Stomach (tissue), 8 donors: ENCODE measurements at regions not wholly inside any gene's neighbourhood (a gene's known extent, or its start where the extent isn't known, plus 50 kb on each side); places are given as distances from the start of the nearest gene placed in this dataset.

Experiments
- DNase-seq, 2 donors: peaks; one replicate each; pipeline versions ENCODE4 v3.0.0 to v3.0.0-alpha.2; 2013 to 2019
- H3K27ac ChIP-seq, 5 donors: fragments of 200-600 bp in 4 of 5; sonication (generic) in 4 of 5; one replicate each; pipeline ENCODE4 v1.5.1; 2013 to 2019; ENCODE audit warnings: mild to moderate bottlenecking in 1 of 5, moderate library complexity in 1 of 5
- H3K27me3 ChIP-seq, 3 donors: fragments of 200-600 bp; sonication (generic); one replicate each; pipeline ENCODE4 v1.5.1; 2017 to 2019; ENCODE audit warnings: mixed run types in 1 of 3
- H3K36me3 ChIP-seq, 4 donors: fragments of 200-600 bp; sonication (generic); 1 replicate in 3 of 4; 2 replicates in 1 of 4; pipeline ENCODE4 v1.5.1; 2016 to 2019
- H3K4me1 ChIP-seq, 4 donors: fragments of 200-600 bp; sonication (generic); one replicate each; pipeline ENCODE4 v1.5.1; 2016 to 2019
- H3K4me3 ChIP-seq, 4 donors: fragments of 200-600 bp; sonication (generic) in 3 of 4; one replicate each; pipeline ENCODE4 v1.5.1; 2016 to 2019; ENCODE audit warnings: mild to moderate bottlenecking in 1 of 4
- H3K9me3 ChIP-seq, 4 donors: fragments of 200-600 bp; sonication (generic); one replicate each; pipeline ENCODE4 v1.5.1; 2016 to 2019
- CTCF ChIP-seq, 7 experiments: fragments of 450-650 bp in 4 of 7; fragments of 200-600 bp in 3 of 7; sonication (generic) in 3 of 7; IDR thresholded peaks; one replicate each; pipeline ENCODE4 v1.5.1; 2016 to 2019; ENCODE audit warnings: antibody characterized with exemption in 7 of 7, control low read depth in 2 of 7, mild to moderate bottlenecking in 1 of 7
- EP300 ChIP-seq: sonication (generic); formaldehyde crosslinking; IDR thresholded peaks from one replicate; pipeline ENCODE4 v1.6.1; 2017; ENCODE audit warnings: antibody characterized with exemption
- POLR2A ChIP-seq, 4 donors: fragments of 450-650 bp; IDR thresholded peaks; one replicate each; pipeline ENCODE4 v1.6.1; 2016; ENCODE audit warnings: antibody characterized with exemption in 4 of 4, control low read depth in 2 of 4, mild to moderate bottlenecking in 1 of 4, moderate library complexity in 1 of 4
- POLR2AphosphoS5 ChIP-seq, 3 donors: sonication (generic); formaldehyde crosslinking; IDR thresholded peaks; one replicate each; pipeline ENCODE4 v1.6.1; 2016; ENCODE audit warnings: antibody characterized with exemption in 3 of 3
- WGBS, 5 donors: extraction: QIAGEN DNeasy Blood & Tissue Kit in 3 of 5; methylation state at CpG; one replicate each; pipeline versions ENCODE4 v1.1.5 to v1.1.7; 2013 to 2018; 5-methylcytosine and 5-hydroxymethylcytosine counted together
- intact Hi-C: fragments of 100-400 bp; cut with DNase I; formaldehyde crosslinking; loops from one replicate; pipeline ENCODE4 v1.15.1; 2023; ENCODE audit warnings: low total_unique reads
- donor health status: healthy with polysubstance abuse.
- donor health status: Bipolar disorder and iron deficiency.
- donor health status: healthy.

- 38 to 43% (median 41%) methylated on average over 20 of the region's 20 CpGs for WGBS, 5 donors
- TF ChIP-seq CTCF (IDR thresholded peaks at IDR 0.05) (peak in 5 of 7 experiments; percentile 39 to 88 (median 67)), POLR2AphosphoS5 (IDR thresholded peaks at IDR 0.05) (no peak), POLR2A (IDR thresholded peaks at IDR 0.05) (no peak), EP300 (no peak)
- intact Hi-C loops: no loop called here
- DNase-seq: peak; percentile 79 to 89
- no peak overlapping the region for H3K27ac ChIP-seq
- H3K4me3 ChIP-seq: no peak overlapping the region
- peaks cover 0 to 49% (median 0%) of the 10 kb centered on the region in 3 donors for H3K27me3 ChIP-seq
- H3K36me3 ChIP-seq: no peaks in the 10 kb centered on the region
- H3K9me3 ChIP-seq: no peaks in the 10 kb centered on the region
- H3K4me1 ChIP-seq: peaks cover 0 to 11% (median 5%) of the 10 kb centered on the region in 4 donors
Measured at GRCh38 chr10:104580774-104581675, 60.1 kb upstream of the SORCS3 start.

GRCh38 chr10:104581884-104582601 is 59.0 kb upstream of the SORCS3 start:
- intact Hi-C loops: no loop called here
- H3K27ac ChIP-seq: no peak overlapping the region
- 74 to 84% (median 78%) methylated on average over 5 of the region's 5 CpGs for WGBS, 5 donors
- H3K4me1 ChIP-seq: peaks cover 0 to 11% (median 5%) of the 10 kb centered on the region in 4 donors
- no peak overlapping the region for H3K4me3 ChIP-seq
- no peaks in the 10 kb centered on the region for H3K36me3 ChIP-seq
- H3K9me3 ChIP-seq: no peaks in the 10 kb centered on the region
- no peak for TF ChIP-seq POLR2AphosphoS5 (IDR thresholded peaks at IDR 0.05)
- no peak for TF ChIP-seq POLR2A (IDR thresholded peaks at IDR 0.05)
- TF ChIP-seq CTCF (IDR thresholded peaks at IDR 0.05): no peak
- TF ChIP-seq EP300: no peak
- peaks cover 0 to 49% (median 0%) of the 10 kb centered on the region in 3 donors for H3K27me3 ChIP-seq
- DNase-seq: no peak

GRCh38 chr10:104582602-104582951 is 58.5 kb upstream of the SORCS3 start:
- intact Hi-C loops: no loop called here

More at GRCh38 chr10:104582602-104582951, 58.5 kb upstream of the SORCS3 start:
- H3K27ac ChIP-seq: no peak overlapping the region
- H3K4me3 ChIP-seq: no peak overlapping the region
- H3K36me3 ChIP-seq: no peaks in the 10 kb centered on the region
- no peak for DNase-seq
- H3K9me3 ChIP-seq: no peaks in the 10 kb centered on the region
- WGBS, 5 donors: 69 to 86% (median 82%) methylated on average over 3 to 4 of the region's 4 CpGs
- no peak for TF ChIP-seq EP300
- TF ChIP-seq CTCF (IDR thresholded peaks at IDR 0.05): no peak
- no peak for TF ChIP-seq POLR2AphosphoS5 (IDR thresholded peaks at IDR 0.05)
- TF ChIP-seq POLR2A (IDR thresholded peaks at IDR 0.05): no peak
- H3K27me3 ChIP-seq: peaks cover 0 to 48% (median 0%) of the 10 kb centered on the region in 3 donors
- H3K4me1 ChIP-seq: peaks cover 0 to 11% (median 5%) of the 10 kb centered on the region in 4 donors
